RCC 7860 (cell line): ENCODE measurements at regions not wholly inside any gene's neighbourhood (a gene's known extent, or its start where the extent isn't known, plus 50 kb on each side); places are given as distances from the start of the nearest gene placed in this dataset.
A peak's percentile ranks its signal among the peaks of the same experiment; 100 is the strongest.

Source experiments
- DNase-seq: peaks from one replicate; pipeline ENCODE4 v3.0.0-alpha.2; 2015; ENCODE audit warnings: low spot score
- FAIRE-seq: peaks from 2 replicates; lab custom pipeline; 2012; peaks lifted over from hg19 to GRCh38; lab: Jason Lieb, UNC

DNA sequence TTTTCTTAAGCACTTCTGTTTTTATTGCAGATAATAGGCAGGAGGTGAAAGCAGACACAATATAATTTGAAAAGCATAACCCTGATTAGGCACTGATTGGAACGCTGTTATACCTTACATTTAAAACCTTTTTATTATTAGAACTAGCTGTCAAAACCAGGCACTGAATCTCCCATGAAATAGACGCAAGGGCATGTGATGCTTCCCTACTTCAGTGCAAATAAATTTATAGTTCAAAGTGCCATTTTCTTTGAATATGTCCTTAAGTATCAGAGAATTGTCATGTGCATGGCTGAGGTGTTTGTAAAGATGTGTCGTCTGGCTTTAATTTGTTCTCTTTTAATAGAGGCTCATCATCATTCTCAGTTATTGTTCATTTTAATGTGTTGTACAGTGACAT, 386.0 kb downstream of the NR2F2 start:
- FAIRE-seq, result no peak
- DNase-seq, result no peak

DNA sequence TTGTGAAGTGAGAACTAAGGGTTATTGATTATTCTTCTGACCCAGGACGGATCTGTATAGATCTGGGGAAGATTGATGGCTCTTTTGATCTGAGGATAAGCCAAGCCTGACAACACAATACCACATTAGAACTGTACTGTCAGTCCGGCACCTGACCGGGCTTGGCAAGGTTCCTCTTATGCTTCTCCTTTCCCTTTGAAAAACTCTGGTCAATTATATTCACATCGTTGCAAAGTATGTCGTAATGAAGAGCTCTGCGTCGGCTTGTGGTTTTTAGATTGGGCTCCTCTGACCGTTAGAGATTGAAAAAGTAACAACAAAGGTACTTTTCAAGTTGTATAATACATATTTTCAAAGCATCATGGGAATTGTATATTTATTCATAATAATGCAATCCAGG, 389.8 kb downstream of the NR2F2 start:
- FAIRE-seq, result no peak
- no peak for DNase-seq

DNA sequence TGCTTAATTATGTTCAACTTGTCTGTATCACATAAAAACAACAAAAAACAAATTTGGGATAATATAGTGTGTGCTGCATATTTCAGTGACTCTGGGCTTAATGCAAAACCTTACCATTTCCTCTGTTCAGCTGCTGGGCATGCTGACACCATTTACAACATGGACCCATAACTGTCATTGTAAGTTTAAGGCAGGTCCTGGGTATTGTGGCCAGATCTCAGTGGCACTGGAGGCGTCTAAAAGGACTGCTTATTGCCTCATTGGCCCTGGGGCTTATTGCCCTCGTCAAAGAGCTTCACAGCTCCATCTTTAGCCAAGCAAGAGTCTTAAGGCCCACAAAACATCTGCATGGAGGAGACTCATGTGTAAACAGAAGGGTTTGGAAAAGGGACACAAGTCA, 390.2 kb downstream of the NR2F2 start:
- FAIRE-seq, result no peak
- no peak for DNase-seq

DNA sequence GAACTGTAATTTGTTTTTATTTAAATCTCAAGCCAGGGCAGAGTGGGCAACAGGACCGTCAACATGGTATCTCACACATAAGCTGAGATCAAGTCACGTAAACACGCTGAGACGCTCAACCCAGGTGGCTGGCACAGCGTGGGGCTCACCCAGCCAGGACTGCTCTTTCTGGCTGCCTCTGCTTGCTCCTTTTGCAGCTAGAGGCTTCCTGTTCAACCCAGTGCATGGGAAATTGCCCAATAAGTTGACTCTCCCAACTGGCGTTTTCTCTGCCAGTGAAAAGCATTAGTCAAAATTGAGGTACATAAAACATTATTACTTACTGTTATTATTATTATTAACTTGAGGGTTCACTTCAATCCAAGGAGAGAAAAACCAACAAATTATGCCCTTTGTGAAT, 398.1 kb downstream of the NR2F2 start:
- DNase-seq (no peak), FAIRE-seq (no peak)

DNA sequence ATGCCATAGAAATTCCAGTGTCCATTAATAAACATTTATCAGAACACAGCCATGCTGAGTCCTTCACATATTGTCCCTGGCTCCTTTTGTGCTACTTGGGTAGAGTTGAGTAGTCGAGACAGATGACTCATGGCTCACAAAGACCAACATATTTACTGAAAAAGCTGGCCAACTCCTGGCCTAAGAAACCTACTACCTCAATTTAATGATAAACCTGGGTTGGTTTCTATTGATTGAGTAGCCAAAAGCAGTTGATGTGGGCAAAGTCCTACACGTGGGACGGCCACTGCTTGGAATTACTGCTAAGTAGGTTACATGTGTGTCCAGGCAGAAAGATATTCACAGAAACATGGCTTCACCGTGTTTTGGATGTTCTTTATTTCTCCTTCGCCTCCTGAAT, 402.2 kb downstream of the NR2F2 start:
- FAIRE-seq, result no peak

DNA sequence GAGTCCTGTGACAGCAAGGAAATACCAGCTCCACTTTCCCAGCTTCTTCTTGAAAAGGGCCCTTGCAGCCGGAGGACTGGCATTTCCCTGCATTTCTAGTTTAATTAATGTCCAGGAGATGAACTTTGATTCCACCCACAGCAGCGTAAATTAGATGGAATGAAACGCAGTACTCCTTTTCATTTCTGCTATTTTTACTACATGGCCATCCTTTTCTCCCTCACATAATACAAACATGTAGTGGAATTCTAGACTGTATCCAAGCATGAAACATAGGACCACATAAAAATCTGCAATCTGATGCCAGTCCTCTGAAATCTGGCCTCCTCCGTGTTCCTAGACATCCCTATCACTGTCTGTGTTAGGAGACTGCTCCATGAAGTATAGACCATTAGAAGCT, 403.2 kb downstream of the NR2F2 start:
- FAIRE-seq, result no peak
- DNase-seq, result no peak

More for the DNA sequence above, 402.2 kb downstream of the NR2F2 start:
- peak; percentile 13 for DNase-seq

DNA sequence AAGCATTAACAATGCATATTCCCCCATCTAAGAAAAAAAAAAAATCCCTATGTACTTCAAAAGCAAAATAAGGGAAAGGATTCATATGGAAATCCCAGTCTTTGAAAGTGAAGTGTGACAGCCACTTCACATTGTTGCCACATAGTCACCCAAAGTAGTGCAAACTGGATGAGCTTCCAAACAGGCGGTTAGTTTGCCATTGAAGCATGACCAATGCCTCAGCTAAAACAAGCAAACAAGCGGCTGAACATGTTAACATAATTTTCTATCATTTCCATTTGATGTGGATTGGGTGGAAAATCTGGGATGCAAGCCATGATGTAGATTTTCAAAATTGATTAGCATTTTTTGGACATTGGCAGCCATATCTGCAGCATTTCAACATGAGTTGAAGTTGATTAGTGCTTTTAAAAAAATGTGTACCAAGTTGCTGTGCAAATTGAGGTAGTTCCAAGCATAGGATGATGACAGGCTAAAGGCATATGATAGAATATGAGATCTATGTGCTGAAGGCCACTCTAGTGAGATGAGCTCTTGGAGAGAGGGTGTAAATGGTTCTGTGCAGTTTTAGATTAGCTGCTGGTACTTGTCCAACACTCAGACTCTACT, 405.2 kb downstream of the NR2F2 start:
- DNase-seq, result no peak
- FAIRE-seq, result no peak

DNA sequence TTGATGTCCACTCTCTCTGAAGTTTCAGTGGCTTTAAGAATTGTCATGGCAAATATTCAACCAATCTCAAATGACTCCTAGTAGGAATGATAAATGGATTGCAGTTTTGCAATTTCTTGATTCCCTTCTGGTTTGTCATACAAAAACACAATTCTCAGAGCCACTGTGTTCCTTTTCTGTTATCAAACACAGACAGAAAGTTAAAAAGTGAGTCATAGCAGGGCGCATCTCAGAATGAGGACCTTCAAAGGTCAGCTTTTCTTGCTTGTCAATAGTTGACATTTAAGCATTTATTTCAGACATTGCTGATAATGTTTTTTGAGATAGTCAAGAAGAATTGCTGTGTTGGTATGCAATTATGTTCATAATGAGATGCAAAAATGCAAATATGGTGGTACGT, 405.9 kb downstream of the NR2F2 start:
- DNase-seq (peak; percentile 14), FAIRE-seq (no peak)

DNA sequence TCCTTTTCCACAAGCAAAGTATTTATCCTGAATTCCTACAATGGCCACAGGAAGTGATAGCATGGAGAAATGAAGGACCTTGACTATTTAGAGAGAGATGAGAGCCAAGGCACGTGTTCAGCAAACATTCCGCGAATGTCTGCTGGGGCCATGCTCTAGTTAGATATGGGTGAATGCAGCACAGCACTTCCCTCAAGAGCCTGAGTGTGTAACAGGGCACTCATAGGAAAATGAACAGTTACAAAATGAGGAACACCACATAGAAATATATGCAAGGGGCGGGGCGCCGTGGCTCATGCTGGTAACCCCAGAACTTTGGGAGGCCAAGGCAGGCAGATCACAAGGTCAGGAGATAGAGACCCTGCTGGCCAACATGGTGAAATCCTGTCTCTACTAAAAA, 406.9 kb downstream of the NR2F2 start:
- no peak for DNase-seq
- no peak for FAIRE-seq

DNA sequence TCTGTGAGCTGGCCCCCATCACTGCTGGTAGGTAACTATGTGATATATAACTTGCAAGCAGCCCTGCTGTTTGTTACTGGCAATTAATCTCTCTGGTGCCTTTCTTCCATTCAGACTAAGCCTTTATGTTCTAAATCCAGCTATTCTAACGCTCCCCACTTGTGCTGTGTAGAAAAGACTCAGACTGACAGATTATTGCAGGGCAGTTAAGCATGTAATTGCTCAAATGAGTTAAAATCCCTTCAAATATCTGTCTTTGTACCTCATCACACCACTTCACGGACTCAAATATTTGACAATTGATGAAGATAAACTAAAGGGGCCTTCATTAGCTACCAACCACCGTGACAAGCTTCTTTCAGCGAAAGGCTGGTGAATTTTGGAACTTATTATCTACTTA, 416.2 kb downstream of the NR2F2 start:
- DNase-seq (no peak), FAIRE-seq (no peak)

DNA sequence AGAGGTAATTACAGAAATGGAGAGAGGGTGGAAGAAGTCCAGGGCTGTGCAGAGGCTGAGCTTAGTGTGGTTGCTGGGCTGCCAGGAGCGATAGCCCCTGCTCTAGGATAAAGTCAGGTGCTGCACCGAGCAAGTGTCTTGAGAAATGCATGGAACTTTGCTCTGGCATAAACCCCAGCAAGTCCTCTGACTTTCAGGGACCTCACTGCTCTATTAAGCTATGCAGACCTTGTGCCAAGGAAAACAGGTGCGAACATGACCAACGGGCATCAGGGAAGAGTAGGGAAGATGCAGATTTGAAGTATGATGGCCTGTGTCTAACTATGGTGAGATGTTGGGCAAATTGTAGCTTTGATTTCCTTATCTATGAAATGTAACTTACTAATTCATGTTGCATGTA, 416.8 kb downstream of the NR2F2 start:
- DNase-seq (no peak), FAIRE-seq (no peak)

DNA sequence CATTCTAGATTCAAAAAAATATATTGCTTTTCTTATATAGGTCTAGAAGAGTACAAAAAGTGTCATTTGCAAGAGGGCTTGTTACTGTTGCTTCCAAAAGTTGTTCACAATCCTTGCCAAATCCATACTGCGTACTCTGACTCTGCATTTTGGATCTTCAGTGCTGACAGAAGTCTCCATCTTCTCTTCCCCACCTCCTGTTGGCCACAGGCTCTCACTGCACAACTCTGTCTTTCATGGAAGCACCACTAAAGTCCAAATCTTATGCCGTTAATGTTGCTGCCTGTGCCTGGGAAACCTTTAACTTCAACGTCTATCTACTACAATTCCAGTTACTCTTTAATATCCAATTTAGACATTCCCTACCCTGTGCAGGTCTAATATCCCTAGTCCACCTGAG, 419.9 kb downstream of the NR2F2 start:
- FAIRE-seq, result no peak
- no peak for DNase-seq

DNA sequence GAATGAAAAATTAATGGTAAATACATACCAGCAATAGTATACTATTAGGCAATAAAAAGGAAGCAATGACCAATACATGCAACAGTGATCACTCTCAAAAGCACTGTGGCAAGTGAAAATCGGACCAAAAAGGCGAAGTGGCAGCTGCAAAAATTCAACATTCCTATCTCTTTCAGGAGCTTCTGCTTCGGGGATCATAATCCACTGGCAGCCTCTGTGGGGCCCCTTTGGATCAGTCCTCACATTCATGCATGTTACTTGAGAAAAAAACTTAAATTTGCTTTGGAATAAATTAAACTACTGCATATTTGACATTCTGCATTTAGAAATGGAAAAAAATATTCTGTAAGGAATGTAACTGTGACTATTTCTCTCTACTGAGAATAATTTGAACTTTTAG, 425.6 kb downstream of the NR2F2 start:
- FAIRE-seq, result no peak
- DNase-seq, result no peak

DNA sequence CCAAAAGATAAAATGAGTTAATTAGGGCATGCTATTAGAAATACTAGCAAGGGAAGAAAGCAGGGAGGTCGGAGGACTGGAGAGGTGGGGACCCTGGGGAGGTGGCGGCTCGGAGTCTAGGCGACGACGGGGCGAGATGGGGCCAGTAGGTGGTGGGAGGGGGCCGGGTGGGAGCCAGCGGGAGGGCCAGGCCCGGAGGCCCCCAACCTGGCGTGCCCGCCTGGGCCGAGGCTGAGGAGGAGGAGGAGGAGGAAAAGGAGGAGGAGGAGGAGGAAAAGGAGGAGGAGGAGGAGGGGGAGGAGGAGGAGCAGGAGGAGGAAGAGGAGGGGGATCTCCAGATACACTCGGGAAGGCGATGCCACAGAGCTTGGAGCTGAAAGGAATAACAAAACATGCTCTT, 426.2 kb downstream of the NR2F2 start:
- no peak for FAIRE-seq

DNA sequence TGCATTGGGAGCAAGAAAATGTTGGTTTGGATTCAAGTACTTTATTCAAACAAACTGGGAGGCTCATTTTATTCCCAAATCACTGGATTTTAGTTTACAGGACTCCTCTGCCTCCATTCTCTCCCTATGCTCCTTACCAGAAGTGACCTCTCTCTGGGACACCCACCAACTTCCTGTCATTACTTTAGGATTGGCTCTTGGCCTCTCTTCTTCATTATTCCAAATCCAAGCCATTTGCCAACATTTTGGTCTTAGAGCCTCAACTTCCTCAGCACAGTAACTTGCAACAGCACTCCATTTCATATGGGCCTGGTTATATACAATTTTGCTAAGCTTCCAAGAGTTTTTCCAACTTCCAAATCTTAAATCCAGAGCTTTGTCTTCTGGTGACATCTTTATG, 432.1 kb downstream of the NR2F2 start:
- DNase-seq, result no peak
- FAIRE-seq, result no peak

More for the DNA sequence above, 426.2 kb downstream of the NR2F2 start:
- no peak for DNase-seq

DNA sequence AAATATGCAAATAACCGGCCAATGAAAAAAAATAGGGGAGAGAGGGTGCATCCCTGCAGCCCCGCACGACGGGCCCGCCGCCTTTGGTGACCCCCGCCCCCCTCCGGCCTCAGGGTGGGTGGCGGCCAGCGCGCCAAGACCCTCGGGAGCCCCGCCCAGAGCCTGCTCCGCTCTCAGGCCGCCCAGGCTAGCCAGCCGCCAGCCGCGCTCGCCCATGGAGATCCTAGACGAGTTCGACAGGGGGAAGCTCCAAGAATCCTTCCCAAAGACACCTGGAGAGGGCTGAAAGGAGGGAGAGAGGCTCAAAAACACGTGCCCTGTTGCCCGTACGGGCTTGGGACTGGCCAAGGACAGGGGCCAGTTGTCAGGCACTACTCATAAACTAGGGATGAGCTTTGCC, 434.0 kb downstream of the NR2F2 start:
- no peak for FAIRE-seq

DNA sequence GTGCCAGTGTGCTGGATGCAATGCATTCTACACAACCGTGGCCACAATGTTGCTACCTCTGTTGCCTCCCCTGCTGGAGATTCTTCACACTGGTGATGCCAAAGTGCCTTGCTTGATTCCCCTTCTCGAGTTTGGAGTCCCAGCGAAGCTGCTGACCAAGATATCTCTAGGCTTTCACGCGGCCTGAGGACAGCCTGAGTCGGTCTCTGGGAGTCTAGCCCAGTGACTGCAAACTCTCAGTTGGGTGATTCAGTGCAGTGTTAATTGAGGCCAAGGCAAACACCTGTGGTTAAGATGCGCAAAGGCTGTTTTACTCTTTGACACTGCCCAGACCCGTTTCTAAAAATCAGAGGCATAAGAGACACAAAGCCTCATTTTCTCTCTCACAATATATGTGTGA, 434.4 kb downstream of the NR2F2 start:
- DNase-seq (no peak), FAIRE-seq (no peak)

More for the DNA sequence above, 434.0 kb downstream of the NR2F2 start:
- no peak for DNase-seq

DNA sequence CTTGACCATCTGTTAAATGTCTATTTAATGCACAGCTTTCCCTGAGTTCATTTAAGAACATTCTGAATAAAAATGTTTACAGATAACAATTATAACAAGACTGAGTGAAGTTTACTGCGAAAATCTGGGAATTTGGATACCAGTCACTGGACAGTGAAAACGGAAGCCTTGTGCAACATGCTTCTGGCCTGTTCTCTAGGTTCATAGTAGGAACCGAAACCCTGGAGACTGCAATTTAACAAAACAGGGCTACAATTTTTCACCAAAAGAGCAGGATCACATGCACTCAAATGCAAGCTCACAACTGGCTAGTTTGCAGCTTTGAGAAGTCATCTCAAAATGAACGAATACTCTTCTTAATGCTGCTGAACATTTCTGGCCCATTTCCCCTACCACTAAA, 435.9 kb downstream of the NR2F2 start:
- DNase-seq (no peak), FAIRE-seq (no peak)

DNA sequence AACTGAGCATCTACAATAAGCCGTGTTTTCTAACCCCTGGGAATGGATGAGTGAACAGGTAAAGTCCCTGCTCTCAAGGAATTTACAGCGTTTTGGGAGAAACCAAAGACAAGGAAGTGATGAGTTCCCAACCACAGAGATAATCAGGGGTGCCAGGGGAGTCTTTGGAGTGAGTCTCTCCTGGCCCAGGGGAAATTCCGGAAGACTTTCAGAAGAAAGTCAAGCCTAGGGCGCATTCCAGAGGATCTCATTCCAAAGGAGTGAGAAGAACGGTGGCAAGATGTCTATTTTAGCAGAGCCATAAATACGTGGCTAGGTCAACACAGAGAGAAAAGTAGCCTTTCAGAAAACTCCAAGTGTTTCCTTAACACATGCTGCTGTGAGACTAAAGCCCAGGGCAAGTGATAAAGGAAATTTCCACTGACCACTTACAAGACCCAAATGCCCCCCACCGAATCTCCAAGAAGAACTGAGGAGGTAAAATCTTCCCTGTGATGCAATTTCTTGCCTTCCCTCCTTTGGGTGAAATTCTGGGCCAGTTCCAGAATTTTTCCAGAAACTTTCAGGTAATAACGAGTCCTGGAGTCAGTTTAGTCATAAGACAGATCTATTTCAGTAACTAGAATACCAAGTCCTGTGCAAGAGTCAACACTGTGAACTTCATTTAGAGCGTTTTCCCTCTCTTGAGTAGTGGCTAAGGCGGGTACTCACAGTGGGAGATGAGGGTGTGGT, 437.4 kb downstream of the NR2F2 start:
- peak; percentile 72 for FAIRE-seq
- DNase-seq, result peak; percentile 82

DNA sequence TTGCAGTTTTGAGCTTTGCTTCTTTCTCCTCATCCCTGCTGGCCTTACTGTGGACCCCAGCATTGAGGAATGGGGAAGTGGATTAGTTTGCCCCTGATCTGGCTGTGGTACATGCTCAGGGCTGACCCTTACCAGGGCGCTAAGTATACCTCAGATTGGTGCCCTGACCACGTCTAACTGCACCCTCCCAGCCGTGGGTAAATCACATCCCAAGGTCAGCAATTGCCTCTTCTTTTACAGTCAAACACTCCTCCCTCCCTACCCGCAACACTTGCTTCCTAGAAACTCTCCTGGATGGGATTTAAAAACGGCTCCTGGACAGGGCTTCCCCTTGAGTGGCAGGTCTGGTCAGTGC, 437.9 kb downstream of the NR2F2 start:
- FAIRE-seq, result no peak
- DNase-seq, result no peak

DNA sequence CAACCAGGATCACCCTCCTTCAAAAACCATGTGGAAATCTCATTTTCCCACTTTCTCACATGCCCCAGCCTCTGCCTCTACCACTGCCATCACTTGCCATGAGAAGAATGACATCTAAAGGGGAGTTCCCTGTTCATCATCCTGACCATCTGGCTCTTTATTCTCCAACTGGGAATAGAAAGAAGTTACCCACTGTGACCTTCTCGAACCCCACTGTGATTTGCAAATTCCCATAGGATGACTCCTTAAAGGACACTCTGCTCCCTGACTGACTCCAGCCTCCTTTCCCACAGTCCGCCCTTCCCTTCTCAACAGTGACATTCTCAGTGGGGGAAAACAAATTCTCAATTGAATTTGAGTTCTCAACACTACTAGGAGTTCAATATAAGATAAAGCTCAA, 440.5 kb downstream of the NR2F2 start:
- FAIRE-seq (no peak), DNase-seq (no peak)

DNA sequence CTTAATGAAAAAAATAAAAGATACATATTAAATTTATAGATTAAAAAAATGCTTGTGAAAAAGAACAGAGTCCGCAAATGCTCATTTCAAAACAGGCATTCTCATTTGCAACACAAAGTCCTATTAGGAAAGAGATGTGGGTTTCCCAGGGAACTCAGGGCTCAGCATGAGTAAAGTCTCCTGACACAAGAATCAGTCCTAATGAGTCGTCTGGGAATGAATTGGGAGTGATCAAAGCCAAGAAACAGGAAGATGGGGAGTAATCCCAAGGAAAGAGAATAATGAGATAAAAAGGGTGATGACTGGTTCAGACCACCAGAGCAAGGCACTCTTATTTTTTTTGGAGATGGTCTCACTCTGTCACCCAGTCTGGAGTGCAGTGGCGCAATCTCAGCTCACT, 443.7 kb downstream of the NR2F2 start:
- DNase-seq (no peak), FAIRE-seq (no peak)

DNA sequence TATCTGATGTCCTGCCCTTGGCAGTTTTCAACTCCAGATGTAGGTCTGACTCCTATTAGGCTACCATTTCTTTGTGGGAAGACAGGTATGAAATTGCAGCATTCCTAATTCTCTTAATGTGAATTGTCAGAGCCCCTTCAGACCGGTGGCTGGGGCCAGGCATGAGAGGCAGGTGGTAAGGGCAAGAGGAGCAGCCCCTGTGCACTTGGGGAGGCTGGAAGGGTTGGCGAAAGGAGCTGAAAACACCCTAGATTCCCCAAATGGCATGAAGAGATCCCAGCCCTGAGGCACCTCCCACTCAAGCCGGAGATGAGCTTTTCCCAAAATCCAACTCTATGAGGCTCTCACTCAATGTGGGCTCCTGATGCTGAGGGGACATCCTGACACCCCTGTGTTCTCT, 453.2 kb downstream of the NR2F2 start:
- no peak for DNase-seq
- FAIRE-seq, result no peak
